ENCODE measurements at regions not wholly inside any gene's neighbourhood (a gene's known extent, or its start where the extent isn't known, plus 50 kb on each side); places are given as distances from the start of the nearest gene placed in this dataset.

DNA sequence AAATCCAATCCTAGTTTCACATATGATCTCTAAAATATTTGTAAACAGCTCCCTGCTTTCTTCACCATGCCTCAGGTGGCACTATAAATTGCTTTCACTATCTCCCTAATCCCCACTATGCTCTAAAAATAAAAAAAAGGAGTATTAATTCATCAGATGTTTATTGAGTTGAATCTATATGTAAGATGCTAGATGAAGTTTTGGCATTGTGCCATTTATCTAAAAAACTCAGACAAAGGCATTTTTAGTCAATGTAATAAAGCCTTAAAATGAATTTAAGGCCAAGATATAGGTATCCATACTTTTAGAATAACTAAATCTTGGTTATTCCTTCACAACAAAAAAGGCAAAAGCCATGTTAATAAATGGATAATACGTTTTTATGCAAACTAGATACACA lies 373.9 kb downstream of the ETS1 start:
- DNase-seq, result no peak

GRCh38 chr11:128212324-128212723 lies 375.0 kb downstream of the ETS1 start:
- DNase-seq, result no peak

GRCh38 chr11:128210148-128210940 lies 377.0 kb downstream of the ETS1 start:
- no peak for DNase-seq

DNA sequence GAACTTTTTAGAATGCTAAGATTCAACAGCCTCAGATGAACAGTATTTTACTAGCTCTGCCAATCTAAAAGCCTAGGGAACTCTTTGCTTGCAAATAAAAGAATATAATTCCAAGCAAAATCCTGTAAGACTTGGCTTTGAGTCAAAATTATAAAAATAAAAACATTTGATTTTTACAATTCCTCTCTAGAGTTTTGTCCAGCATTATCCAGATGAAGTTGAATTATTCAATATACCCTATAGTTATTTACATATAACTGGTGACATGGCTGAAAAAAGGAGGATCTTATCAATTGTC lies 378.3 kb downstream of the ETS1 start:
- no peak for DNase-seq

DNA sequence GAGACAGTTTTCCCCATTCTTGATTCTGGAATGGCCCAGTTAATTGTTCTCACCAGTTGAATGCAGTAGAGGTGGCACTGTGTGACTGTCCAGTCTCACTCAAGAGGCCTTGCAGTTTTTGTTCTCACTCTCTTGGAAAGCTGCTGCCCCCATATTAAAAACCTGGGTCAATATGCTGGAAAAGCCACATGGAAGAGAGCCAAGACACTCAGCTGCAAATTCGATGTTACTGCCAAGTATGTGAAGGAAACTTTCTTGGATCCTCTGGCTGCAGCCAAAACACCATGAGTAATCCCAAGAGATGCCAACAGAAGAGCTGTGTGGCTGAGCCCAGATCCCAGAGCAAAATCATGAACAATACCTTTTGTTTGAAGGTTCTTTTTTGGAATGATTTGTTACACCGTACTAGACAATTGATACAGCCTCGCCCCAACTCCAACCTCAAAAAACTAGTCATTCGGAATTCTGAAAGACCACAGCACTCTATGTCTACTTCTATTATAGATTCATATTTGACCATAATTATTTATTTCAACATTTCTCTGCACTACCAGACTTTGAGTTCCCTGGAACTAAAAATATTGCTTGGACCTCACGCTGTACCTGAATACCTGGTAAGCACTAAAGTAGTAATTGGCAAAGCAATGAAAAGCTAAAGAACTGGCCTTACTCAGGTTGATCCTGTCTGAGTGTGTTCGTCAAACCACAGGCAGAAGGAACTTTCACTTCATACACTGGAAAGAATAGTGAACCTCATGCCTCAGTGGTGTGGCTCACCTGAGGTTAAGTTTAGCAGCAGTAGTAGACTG lies 378.8 kb downstream of the ETS1 start:
- DNase-seq, result no peak

GRCh38 chr11:128207861-128208321 lies 379.5 kb downstream of the ETS1 start:
- no peak for DNase-seq

DNA sequence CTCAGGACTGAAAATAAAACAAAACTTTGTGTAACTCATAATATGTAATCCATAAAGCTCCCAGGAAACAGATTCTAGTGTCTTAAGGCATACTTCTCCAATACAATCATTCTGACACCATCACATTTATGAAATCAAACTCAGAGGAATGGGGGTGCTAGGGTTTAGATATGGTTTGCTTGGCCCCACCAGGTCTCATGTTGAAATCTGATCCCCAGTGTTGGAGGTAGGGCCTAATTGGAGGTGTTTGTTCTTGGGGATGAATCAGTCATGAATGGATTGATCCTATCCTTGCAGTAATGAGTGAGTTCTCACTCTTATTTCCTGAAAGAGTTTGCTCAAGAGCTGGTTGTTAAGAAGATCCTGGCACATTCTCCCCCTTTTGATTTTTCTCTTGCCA lies 380.9 kb downstream of the ETS1 start:
- DNase-seq, result no peak

DNA sequence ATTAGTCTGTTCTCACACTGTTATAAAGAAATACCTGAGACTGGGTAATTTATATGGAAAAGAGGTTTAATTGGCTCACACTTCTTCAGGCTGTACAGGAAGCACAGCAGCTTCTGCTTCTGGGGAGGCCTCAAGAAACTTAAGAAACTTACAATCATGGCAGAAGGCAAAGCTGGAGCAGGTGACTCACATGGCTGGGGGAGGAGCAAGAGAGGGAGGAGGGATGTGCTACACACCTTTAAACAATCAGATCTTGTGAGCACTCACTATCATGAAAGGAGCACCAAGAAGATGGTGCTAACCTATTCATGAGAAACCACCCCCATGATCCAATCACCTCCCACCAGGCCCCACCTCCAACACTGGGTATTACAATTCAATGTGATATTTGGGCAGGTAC lies 381.6 kb downstream of the ETS1 start:
- no peak for DNase-seq

- DNase-seq, result no peak
These were observed 382.5 kb downstream of the ETS1 start for GRCh38 chr11:128204898-128205297.

DNA sequence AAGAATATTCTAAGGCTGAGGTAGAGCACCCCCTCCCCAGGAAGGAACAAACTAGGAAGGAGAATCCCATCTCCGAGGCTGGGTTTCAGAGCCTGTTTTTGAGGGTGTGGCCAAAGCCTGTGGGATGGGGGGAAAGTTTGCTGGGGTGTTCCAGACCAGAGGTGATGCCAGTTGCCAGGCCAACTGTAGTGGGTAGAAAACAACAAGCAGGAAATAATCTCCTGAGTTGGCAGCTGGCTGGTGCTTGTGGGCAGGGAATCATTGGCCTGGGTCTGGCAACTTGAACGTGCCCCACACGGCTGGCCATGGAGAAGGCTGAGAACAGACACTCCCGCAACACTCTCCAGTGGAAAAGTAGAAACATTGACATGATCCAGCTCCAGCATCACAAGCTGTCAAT lies 385.6 kb downstream of the ETS1 start:
- no peak for DNase-seq

DNA sequence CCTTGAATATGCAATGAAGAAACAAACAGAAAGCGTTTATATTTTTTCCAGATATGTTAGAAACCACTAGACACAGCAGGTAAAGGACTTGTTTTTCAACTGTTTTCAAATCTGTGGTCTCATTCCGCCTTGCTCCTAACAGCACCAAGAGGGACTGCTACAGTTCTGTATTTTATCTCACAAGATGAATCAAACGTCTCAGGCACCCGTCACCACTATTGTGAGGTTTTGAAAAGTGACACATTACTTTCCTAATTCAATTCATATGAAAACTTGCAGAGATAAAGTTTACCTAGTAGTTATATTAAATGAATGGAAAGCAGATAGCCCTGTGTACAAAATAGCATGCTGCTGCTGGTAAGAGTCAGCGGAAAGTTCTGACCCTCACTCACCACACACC lies 386.3 kb downstream of the ETS1 start:
- no peak for DNase-seq

GRCh38 chr11:128200467-128200866 lies 386.9 kb downstream of the ETS1 start:
- no peak for DNase-seq

GRCh38 chr11:128198216-128198772 lies 389.1 kb downstream of the ETS1 start:
- DNase-seq, result no peak

DNA sequence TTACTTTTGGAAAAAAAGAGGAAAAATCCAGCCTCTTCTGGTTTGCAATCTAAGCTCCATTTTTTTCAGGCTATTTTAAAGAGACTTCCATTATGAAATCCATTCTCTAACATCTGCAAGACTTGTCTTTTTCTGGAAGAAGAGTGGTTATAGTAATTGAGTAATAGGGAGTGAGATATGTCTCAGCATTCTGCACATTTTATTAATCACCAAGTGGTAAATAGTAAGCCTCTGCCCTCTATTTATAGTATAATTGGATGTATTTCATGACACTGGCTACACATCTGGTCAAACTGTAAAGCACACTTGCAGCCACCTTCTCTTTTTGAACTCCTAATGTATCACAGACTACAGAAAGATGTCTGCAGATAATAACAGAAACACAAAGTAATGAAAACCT lies 391.1 kb downstream of the ETS1 start:
- no peak for DNase-seq

DNA sequence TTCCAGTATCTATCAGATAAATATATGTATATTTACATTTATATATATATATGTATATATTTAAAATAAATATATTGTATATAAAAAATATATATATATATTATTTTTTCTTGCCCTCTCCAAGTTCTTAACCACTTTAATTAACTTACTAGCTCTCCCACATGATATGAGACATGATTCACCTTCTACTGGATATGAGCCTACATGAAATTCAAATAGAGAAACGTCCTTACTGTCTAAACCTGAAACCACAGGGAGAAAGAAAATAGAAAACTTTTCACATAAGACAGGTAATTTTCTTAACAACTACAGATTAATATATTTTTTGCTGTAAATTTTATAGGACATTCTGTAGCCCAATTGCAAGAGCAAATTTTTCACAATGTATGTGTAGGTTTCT lies 391.6 kb downstream of the ETS1 start:
- DNase-seq, result no peak

GRCh38 chr11:128195057-128195751 lies 392.2 kb downstream of the ETS1 start:
- DNase-seq, result peak; percentile 80

DNA sequence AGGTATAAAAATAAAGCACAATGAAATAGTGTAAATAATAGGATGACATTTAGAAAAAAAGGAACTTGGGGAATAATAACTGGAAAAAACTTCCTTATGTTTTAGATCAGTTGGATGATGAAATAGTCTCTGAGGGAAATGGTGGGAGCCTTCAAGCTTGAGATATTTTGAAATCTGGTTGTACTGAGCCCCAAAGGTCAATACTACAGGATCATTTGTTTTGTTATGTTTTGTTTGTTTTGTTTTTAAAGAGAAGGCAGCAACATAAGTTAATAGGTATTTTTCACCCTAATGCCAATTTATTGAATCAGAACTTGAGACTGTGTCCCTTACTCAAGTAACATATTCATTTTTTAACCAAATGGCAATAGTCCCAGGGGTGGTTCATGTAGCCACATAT lies 393.1 kb downstream of the ETS1 start:
- no peak for DNase-seq

DNA sequence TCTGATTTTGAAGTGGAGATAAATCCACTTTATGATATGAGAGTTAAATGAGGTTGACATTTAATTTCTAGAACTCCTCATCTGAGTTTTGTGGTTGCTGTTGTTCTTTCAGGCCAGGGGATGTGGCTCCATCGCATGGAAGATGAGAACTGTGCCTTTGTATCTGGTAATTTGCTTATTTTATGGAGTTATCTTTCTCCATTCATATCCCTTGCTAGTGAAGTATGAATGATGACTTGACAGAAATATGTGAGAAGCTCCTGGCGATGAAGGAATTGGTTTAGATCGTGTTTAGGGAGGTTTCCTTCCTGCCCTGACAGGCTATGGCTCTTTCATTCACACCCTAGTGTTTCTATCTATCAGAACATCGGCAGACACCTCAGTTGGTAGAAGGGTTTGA lies 393.7 kb downstream of the ETS1 start:
- DNase-seq, result peak; percentile 24

DNA sequence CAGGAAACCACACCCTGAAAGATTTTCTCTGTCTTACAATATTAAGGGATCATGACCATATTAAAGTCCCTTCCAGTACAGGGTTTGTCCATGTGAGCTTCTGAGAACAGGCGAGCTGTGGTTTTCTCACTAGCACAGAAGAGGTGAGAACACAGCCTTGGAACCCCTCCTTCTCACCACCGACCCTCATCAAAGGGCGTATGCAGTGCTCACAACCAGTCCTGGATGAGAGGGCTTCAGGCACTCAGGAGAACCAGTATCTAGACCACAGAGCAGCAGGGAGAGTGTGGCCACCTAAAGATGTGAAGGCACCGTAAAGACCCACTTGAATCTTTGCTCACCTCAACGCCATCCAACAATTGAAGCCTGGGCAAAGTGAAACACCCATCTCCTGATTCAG lies 397.0 kb downstream of the ETS1 start:
- DNase-seq, result no peak

- DNase-seq, result no peak
These were observed 397.5 kb downstream of the ETS1 start for GRCh38 chr11:128189823-128190222.

- DNase-seq, result no peak
These were observed 398.9 kb downstream of the ETS1 start for GRCh38 chr11:128188346-128189004.

DNA sequence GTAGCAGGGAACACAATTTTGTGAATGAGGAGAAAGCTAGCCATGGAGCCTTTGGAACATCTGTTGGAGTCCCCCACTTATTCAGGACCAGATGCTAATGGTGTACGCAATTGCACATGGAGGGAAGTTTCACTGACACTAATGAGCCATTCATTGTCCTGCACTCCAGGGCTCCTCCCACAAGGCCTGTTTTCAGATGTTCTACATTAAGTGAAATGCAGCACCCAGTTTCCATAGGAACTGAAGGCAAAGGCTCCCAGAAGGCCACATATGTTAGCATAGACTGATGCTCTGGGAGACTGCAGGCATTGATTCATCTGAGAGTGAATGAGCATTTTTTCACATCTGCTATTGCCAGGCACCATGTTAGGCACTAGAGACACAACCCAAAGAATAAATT lies 399.5 kb downstream of the ETS1 start:
- DNase-seq, result no peak

DNA sequence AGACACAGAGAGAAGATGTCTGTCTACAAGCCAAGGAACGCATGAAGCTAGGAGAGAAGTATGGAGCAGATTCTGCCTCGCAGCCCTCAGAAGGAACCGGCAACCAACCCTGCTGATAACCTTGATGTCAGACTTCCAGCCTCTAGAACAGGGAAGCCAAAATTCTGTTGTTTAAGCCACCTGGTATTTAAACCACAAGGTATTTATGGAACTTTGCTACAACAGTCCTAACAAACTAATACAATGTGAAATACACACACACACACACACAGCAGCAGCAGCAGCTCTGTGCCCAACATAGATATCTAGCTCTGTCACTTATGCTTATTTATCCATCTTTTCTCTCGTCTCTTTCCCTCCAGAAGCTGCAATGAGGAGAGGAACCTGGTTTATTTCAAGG lies 400.0 kb downstream of the ETS1 start:
- DNase-seq, result no peak

All from KG1 (cell line).